Skeletal muscle satellite cell (primary cell): ENCODE measurements at regions not wholly inside any gene's neighbourhood (a gene's known extent, or its start where the extent isn't known, plus 50 kb on each side); places are given as distances from the start of the nearest gene placed in this dataset.

Source experiments
- H3K27me3 ChIP-seq: 2 replicates; pipeline ENCODE4 v1.7.0; 2013; ENCODE audit warnings: low read length; ENCODE audit not compliant: control insufficient read depth, insufficient read depth
- H3K36me3 ChIP-seq: 2 replicates; pipeline ENCODE4 v1.7.0; 2013; ENCODE audit warnings: mild to moderate bottlenecking, control low read depth, low read length; ENCODE audit not compliant: insufficient read depth
- H3K4me1 ChIP-seq: 2 replicates; pipeline ENCODE4 v1.7.0; 2013; ENCODE audit warnings: low read length; ENCODE audit not compliant: control insufficient read depth, insufficient read depth
- H3K4me2 ChIP-seq: 2 replicates; pipeline ENCODE4 v1.7.0; 2013; ENCODE audit warnings: mild to moderate bottlenecking, low read length
- H3K4me3 ChIP-seq: 2 replicates; pipeline ENCODE4 v1.7.0; 2013; ENCODE audit warnings: low read length
- H3K9ac ChIP-seq: 2 replicates; pipeline ENCODE4 v1.7.0; 2013; ENCODE audit warnings: mild to moderate bottlenecking, low read depth, low read length, moderate library complexity
- H3K9me3 ChIP-seq: replicated peaks from 2 replicates; pipeline ENCODE4 v1.7.0; 2013; ENCODE audit warnings: mild to moderate bottlenecking, control low read depth, low read length

GRCh38 chr16:55263271-55264250, 60.4 kb upstream of the IRX6 start:
- Histone ChIP-seq H3K9me3 (no peaks in the 10 kb centered on the region), H3K4me3 (no peak overlapping the region), H3K4me2 (no peak overlapping the region), H3K36me3 (no peaks in the 10 kb centered on the region), H3K9ac (no peak overlapping the region), H3K4me1 (no peaks in the 10 kb centered on the region), H3K27me3 (no peaks in the 10 kb centered on the region)

- H3K4me2 ChIP-seq, result no peak overlapping the region
- H3K4me3 ChIP-seq, result no peak overlapping the region
- H3K4me1 ChIP-seq, result no peaks in the 10 kb centered on the region
- no peaks in the 10 kb centered on the region for H3K27me3 ChIP-seq
- H3K9me3 ChIP-seq, result no peaks in the 10 kb centered on the region
- no peak overlapping the region for H3K9ac ChIP-seq
- H3K36me3 ChIP-seq, result no peaks in the 10 kb centered on the region
These were observed 59.1 kb upstream of the IRX6 start for GRCh38 chr16:55264949-55265348.

GRCh38 chr16:55265926-55266325, 58.1 kb upstream of the IRX6 start:
- Histone ChIP-seq H3K36me3 (no peaks in the 10 kb centered on the region), H3K27me3 (no peaks in the 10 kb centered on the region), H3K4me3 (no peak overlapping the region), H3K4me2 (no peak overlapping the region), H3K4me1 (no peaks in the 10 kb centered on the region), H3K9ac (no peak overlapping the region), H3K9me3 (no peaks in the 10 kb centered on the region)

- no peak overlapping the region for H3K9ac ChIP-seq
- H3K4me3 ChIP-seq, result no peak overlapping the region
- H3K9me3 ChIP-seq, result no peaks in the 10 kb centered on the region
- H3K36me3 ChIP-seq, result no peaks in the 10 kb centered on the region
- no peaks in the 10 kb centered on the region for H3K4me1 ChIP-seq
- H3K27me3 ChIP-seq, result no peaks in the 10 kb centered on the region
- no peak overlapping the region for H3K4me2 ChIP-seq
These were observed 52.0 kb upstream of the IRX6 start for GRCh38 chr16:55271945-55272513.

- Histone ChIP-seq H3K27me3 (no peaks in the 10 kb centered on the region), H3K9me3 (no peaks in the 10 kb centered on the region), H3K4me3 (no peak overlapping the region), H3K36me3 (no peaks in the 10 kb centered on the region), H3K9ac (no peak overlapping the region), H3K4me1 (no peaks in the 10 kb centered on the region), H3K4me2 (no peak overlapping the region)
These were observed 51.3 kb upstream of the IRX6 start for GRCh38 chr16:55272744-55273143.

GRCh38 chr16:55273356-55273755, 50.6 kb upstream of the IRX6 start:
- H3K4me1 ChIP-seq, result no peaks in the 10 kb centered on the region
- H3K36me3 ChIP-seq, result no peaks in the 10 kb centered on the region
- no peaks in the 10 kb centered on the region for H3K9me3 ChIP-seq
- no peak overlapping the region for H3K9ac ChIP-seq
- H3K4me2 ChIP-seq, result no peak overlapping the region
- no peak overlapping the region for H3K4me3 ChIP-seq
- H3K27me3 ChIP-seq, result no peaks in the 10 kb centered on the region

- H3K4me1 ChIP-seq, result no peaks in the 10 kb centered on the region
- no peak overlapping the region for H3K4me2 ChIP-seq
- no peak overlapping the region for H3K9ac ChIP-seq
- H3K4me3 ChIP-seq, result no peak overlapping the region
- no peaks in the 10 kb centered on the region for H3K9me3 ChIP-seq
- no peaks in the 10 kb centered on the region for H3K27me3 ChIP-seq
- H3K36me3 ChIP-seq, result no peaks in the 10 kb centered on the region
These were observed 50.0 kb upstream of the IRX6 start for GRCh38 chr16:55273959-55274358.
